GM21360 (cell line): ENCODE measurements at regions not wholly inside any gene's neighbourhood (a gene's known extent, or its start where the extent isn't known, plus 50 kb on each side); places are given as distances from the start of the nearest gene placed in this dataset.

Source experiments
- ATAC-seq: cut with Tn5 transposase; IDR thresholded peaks from one replicate; pipeline ENCODE4 v1.9.1; 2021; ENCODE audit warnings: mild to moderate bottlenecking, moderate library complexity; ENCODE audit not compliant: unreplicated experiment

DNA sequence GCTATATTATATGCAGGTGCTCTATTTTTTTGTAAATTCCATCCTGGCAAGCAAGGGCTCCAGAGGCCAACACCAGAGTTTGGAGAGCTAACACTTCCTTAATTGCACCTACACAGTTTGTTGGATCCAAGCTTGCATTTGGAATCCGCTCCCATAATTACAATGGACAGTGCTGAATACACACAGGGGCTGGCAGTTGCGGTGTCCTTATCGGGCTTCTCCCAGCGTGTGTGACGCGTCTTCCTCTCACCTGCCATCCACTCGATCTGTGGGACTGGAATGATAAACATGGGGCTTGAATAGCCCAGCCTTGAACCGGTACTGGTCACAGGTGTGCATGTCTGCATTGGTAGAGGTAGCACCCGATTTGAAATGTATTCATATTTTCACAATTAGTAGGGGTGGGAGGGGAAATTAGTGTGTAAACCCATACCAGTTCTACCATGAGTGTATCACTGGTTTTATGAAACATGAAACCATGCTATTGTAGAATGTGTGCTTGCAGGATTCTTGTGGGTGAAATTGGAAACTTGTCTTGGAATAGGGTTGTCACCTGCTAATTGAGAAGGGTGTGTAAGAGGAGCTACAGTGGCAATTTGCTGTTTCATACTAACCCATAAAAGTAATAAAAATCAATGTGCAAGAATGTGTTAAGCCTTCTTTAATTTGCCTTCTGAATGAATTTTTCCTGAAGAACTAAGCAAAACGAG, 316.5 kb downstream of the WDR11 start:
- no peak for ATAC-seq

DNA sequence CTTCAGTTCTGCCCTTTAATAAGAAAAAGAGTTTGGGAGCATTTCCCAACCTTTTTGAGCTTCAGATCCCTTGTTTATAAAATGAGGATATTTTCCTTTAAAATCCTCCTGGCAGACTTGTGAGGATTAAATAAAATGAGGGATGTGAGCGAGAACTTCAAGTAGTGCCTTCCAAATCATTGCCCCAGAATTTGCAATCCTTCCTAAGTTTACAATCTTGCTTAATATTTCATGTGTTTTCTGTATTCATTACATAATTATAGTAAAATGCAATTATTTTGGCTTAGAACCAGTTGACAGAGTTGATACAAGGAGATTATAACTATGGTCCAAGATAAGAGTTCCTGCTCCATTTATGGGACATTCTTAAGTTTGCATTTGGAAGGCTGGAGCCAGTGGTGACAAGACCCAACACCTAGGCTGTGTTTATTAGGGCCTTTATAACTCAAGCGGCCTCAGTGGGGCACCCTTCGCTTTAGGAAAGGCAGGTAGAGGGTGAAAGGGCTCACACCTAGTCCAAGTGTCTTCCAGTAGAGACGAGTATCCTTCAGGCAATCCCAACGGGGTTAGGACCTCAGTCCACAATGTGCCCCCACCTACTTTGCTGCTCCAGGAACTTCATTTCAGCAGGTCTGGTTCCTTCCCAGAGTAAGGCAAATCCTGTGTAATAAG, 317.5 kb downstream of the WDR11 start:
- ATAC-seq: no peak

DNA sequence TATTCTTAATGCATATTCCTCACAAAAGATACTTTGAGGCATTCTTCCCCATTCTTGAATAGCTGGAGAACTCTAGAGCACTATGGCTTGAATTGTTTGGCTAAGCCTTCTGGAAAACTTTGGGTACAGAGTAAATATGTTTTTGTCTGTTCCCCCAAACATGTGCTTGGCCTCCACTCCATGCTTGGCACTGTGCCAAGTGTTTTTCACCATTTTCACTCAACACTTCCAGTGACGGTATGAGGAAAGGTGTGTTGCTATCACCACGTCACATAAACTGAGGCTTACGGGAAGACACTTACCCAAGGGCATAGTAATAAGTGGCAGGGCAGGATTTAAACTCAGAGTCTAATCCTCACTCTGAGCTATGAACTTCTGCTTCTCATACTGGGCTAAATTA, 318.2 kb downstream of the WDR11 start:
- ATAC-seq: no peak

DNA sequence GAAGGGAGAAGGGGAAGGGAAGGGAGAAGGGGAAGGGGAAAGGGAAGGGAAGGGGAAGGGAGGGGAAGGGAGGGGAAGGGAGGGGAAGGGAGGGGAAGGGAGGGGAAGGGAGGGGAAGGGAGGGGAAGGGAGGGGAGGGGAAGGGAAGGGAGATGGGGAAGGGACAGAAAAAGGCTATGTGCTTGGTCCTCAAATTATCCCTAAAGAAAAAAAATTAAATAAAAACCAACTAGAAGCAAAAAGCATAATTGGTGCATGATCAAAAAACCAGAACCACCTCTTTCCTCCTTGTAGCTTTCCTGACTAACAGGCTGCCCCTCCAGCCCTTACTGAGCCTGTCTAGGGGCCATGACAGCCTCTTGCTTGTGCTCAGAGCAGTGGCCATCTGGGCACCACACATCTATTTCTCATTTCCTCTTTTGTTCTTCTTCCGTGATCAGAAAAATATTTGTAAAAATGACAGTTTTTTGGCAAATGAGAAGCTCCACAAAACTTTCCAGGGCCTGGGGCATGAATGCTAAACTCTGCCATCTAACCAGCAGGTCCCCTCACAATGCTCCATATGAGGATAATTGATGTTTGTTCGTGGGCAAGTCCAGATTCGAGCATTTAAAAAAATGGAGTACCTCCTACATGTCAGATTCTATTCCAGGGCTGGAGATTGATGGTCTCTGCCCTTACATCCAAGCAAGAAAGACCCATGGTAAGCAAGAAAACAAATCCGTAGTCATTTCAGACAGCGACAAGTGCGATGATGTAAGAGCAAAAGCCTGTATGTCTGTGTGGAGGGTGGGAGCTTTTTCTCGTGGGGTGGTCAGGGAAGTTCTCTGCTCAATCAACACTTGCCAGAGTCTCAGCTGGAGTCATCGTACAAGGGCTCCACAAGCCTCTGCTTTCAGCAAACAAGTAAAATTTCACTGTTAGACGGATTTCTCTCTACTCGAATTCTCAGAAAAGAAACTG, 320.9 kb downstream of the WDR11 start:
- ATAC-seq: no peak

DNA sequence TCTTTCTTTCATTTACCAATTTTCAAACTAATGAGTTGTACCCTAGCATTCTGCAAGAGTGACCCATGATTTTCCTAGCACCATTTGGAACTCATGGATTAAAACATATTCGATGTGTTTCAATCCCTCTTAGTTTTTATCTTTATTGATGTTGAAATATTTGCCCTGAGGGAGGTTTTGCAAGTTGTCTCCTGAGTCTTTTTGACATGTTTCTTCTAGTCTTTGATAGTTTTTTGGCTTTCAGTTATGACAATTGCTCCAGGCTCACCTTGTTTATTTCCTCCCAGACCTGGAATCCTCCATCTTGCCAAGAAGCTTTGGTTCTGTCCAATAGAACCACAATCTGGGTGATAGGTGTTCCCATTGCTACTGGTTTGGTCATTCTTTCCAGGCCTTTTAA, 327.8 kb downstream of the WDR11 start:
- no peak for ATAC-seq

DNA sequence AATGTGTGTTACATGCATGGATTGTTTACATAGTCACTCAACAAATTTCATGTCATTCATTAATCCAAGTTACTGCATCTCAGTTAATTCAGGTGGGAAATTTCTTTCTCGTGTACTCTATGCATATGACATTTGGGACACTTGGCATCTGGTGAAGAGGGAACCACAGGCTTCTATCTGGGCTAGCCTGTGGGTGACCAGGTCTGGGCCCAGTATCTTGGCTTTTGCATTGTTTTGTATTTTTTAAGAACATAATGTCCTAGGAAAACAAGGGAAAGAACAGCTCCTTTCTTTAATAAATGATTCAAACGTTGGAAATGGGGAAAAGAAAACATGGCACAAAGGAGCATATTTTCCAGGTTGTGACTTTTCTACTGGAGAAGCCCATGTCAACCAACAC, 331.1 kb downstream of the WDR11 start:
- no peak for ATAC-seq

DNA sequence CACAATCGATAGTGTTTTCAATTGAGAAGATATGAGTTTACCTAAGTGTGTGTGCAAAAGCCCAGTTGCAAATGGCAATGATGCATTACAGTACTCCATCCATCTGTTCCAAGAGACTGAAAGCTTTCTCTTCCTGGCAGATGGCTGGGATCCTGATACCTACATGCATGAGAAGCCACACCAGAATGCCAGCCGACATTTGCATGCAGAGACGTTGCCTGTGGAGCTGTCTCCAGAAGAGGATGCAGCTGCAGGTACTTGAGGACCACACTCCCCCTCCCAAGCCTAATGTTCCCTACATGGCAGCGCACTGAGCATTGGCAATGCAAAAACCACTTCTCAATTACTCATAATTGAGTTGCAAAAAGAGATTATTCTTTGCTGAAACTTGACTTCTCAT, 332.1 kb downstream of the WDR11 start:
- ATAC-seq: no peak

DNA sequence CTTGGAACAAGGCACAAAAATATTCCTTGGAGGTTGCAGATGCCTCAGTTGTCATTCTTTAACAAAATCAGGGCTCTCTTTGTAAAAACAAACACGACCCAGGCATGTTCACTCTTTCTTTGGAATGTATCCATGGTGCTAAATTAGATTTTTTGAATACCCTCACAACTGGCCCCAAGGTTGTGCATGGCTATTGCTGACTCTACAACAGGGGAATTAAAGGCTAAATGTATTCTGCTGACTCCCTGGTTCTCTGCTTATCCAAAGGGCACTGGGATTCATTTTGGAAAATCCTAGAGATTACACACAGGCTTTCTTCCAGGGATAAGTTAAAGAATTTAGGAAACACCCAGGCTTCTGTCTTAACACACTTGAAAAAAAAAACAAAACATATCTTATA, 332.5 kb downstream of the WDR11 start:
- ATAC-seq: no peak

DNA sequence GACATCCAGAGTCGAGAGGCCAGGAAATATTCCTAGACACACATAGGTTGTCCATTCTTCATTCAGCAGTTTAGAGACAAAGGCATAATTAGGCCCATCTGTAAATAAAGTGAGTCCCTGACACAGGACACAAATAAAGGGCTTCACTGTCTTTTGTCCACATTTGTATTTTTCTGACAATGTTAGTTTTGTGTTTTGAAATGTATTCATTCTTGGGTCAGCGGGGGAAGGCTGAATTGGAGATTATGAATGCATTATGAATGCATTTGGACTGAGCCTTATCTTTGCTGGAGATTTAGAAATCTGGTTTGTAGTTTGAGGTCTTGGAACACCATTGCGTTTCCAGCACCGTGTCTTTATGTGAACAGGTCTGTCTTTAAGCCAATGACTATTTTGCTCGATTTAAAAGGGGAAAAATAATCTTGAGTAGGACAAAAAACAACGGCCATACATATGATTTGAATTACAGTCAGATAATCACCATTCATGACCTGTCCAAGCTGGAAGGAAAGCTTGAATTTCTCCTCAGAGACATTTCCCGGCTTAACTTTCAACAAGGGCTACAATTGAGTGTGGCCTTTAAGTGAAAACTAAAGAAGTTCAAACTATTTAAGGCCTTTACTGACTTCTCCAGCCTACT, 334.8 kb downstream of the WDR11 start:
- ATAC-seq: no peak

DNA sequence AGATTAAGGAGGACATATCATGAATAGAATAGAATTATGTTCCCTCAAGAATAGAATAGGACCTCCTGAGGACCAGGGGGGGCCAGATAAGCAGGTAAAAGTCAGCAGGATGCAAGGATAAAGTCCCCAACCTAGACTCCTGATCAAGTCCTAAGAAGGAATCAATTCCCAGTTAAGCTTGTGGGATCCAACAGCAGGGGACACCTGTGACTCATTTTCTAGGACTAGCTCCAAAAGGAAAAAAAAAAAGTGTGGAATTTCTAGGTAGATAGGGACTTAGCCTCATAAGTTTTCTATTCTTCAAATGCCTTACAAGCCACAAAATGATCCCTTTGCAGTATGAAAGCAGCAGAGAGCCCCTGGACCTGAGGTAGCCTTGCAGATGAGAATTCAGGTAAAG, 336.2 kb downstream of the WDR11 start:
- no peak for ATAC-seq

DNA sequence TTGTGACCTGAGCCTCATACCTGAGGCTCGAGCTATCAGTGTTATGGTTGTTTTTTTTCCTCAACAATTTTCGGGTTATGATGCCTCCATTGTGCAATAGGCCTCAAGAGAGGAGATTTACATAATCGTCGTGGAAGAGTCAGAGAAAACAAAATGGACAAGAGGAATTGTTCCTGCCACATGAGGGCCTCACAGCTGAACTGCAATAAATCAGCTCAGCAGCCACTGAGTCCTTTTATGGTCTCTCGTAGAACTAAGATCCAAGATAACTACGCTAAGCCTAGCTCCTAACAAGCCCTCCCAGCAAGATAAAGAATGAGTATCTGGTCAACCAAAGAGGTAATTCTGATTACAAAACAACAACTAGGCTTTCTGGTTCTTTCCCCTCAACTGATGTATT, 336.8 kb downstream of the WDR11 start:
- no peak for ATAC-seq

DNA sequence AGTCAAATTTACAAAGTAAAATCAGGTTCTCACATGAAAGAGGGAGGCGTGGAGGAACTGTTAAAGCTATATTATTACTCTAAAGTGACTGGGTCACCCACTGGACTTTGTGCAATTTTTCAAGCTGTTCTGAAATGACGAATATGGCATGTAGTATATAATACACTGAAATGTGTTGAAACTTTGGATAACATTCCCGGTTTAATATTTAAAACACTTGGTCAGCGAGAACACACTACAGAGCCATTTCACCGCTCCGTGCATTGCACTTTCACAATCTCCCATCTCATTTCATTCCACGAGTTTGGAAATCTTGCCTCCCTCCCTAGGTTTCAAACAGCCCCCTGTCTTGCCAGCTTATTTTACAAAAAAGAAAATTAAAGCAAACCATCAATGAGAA, 337.9 kb downstream of the WDR11 start:
- ATAC-seq: no peak

DNA sequence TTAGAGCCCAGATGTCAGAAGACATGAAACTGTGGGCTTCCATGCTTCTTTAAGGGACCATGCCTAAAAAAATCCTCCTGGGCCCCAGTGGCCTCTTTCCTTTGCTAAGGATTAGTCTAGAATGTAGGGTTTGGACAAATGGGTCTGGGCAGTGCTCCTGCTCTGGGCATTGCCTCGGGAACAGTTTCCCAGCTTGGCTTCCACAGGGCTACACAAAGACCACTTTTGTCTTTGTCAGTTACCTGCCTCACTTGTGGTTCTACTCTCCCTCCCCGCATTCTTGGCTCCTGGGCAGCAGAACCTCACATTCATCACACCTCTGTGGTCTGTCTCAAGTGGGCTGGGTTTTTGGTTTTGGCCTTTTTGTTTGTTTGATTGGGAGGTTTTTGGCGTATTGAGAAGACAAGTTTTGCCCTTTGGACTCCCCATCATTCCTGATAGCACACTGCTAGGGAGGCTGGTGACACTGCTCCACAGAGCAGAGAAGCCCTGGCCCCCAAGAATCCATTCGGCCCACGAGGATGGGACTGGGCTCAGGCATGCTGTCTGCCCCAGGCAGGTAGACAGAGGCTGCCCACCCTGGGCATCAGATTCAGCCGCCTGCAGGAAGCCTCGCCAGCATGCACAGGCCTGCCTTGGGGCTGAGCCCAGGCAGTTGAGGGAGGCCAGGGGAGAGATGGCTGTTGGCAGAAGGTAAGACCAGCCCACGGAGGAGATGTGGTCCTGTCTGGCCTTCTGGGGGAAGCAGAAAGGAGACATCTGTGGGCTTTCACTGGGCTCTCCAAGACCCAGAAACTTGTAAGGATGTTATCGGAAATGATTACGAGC, 343.7 kb downstream of the WDR11 start:
- no peak for ATAC-seq

DNA sequence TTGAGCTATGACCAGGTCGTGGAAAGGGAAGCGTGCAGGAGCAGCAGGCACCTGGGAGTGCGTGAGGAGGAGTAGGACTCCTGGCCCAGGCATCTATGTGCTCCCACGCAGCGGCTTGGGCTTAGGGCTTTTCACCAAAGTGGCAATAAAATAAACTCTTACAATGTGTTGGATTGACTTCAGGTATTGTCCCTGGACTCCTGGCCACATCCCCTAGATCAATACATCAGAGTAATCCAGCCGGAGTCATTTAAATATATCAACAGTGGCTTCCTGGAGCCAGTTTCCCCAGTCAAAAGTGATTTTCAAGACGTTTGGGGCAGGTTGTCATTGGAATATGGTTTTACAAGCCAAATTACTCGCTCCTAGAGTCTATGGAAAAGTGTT, 344.4 kb downstream of the WDR11 start:
- no peak for ATAC-seq

DNA sequence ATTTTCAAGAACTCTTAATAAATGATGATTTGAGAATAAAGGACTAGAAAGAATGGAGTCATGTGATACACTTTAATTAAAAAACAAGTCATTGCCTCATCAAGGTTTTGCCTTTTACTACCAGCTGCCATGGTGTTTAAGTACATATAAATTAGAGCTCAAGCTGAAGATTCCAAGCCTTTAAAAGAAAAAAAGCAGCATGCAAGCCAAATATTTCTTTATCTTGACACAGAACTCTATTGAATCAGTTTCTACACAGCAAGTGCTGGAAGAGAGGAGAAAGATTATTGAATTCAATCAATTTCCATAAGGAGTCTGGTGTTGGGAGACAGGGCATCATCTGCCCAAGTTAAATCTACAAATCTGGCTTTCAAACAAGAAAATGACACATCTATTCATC, 347.9 kb downstream of the WDR11 start:
- no peak for ATAC-seq

DNA sequence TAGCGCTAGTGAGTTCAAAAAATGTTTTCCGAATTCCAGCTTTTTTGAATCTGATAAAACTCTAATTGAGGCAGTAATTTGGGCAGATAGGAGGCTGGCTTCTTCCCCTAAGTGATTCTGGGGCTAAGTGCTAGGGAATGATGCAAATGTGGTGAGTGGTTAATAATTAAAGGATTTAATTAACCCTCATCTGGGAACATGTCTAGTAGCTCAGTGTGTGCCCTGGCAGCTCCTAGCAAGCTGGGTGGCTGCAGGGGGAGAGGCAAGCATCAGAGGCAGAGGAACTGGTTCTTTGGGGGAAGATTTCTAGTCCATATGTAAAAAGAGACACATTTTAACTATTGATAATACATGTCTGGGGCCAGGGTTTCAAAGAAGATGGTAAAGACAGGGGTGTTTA, 354.5 kb downstream of the WDR11 start:
- ATAC-seq: no peak

DNA sequence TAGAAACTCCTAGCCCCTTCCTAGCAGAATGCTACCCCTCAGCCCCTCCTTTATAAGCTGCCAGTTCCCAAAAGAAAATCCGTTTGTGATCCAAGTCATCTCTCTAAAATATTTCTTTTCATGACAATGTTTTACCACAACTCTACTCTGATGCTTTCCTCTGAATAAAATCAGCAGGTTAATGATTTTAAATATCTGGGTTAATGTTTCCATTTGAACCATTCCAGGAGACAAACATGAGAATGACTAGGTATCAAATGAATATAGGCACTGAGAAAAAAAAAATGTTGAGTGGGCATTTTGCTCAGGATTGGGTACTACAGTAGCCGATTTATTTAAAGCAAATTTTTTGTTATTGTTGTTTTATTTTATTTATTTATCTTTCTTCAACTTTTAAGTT, 360.3 kb downstream of the WDR11 start:
- ATAC-seq: no peak

DNA sequence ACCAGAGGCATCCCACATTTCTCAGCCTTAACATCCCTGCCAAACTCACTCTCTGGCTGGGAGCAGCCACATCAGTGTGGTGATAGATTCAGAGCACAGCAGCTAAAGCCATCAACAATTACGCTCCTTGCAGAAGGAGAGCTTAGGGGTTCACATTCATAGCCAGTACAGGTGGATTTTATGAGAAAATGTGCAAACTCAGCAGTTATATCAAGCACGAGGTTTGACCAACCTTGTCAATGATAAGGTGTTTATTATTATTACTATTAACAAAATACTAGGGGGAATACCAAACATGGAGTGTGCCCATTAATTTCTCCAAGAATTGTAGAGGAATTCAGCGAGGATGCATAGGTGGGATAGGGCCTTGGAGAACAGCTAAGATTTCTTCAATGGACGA, 362.3 kb downstream of the WDR11 start:
- ATAC-seq: no peak

DNA sequence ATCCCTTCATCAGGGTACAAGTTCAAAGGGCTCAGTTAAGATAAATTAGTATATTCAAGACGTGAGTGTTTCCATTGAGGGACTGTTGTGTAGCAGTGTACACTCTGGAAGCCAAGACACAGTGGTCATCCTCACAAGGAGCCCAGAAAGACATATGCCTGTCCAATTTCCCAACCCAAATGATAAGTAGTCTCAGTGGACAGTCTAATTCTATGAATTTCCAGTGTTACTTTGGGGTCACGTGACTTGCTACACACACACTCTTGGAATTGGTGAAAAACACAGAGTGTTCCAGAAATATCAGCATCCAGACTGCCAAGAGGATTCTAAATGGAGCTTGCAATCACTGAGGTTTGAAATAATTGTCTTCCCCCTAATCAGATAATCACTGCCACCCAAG, 365.1 kb downstream of the WDR11 start:
- ATAC-seq: no peak

DNA sequence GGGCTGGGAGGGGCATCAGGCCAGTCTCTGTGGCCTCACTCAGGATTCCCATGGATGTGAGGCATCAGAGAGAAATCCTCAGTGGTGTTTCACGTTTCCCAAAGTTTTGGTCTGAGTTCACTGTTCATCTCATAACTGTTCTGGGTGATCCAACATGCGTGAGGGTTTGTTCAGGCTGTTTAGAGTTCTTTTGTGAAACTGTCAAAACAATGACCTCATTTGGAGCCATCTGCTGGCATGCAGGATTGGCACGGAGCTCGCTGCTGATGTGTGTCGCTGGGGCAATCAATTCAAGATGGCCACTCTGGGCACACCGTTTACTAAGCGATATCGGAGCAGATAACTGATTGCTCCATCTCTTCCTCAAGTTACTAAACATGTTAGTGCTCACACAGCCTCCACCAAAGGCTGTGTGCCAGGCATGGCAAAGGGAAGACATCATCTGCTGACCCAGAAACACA, 365.6 kb downstream of the WDR11 start:
- no peak for ATAC-seq
